BLaER1 (cell line): ENCODE measurements at regions not wholly inside any gene's neighbourhood (a gene's known extent, or its start where the extent isn't known, plus 50 kb on each side); places are given as distances from the start of the nearest gene placed in this dataset.

Experiments used
- H3K27ac ChIP-seq: shearing (Covaris generic); formaldehyde crosslinking; 2 replicates; pipeline ENCODE4 v1.8.1; 2022
- H3K27me3 ChIP-seq: shearing (Covaris generic); formaldehyde crosslinking; 2 replicates; pipeline ENCODE4 v1.8.1; 2022
- H3K36me3 ChIP-seq: shearing (Covaris generic); formaldehyde crosslinking; 2 replicates; pipeline ENCODE4 v1.8.1; 2022
- H3K4me1 ChIP-seq: shearing (Covaris generic); formaldehyde crosslinking; 2 replicates; pipeline ENCODE4 v1.8.1; 2022
- H3K4me2 ChIP-seq: shearing (Covaris generic); formaldehyde crosslinking; 2 replicates; pipeline ENCODE4 v1.8.1; 2022
- H3K4me3 ChIP-seq: shearing (Covaris generic); formaldehyde crosslinking; 2 replicates; pipeline ENCODE4 v1.8.1; 2022
- H3K9ac ChIP-seq: shearing (Covaris generic); formaldehyde crosslinking; 2 replicates; pipeline ENCODE4 v1.8.1; 2022
- H3K9me3 ChIP-seq: shearing (Covaris generic); formaldehyde crosslinking; 2 replicates; pipeline ENCODE4 v1.8.1; 2022
- H4K20me1 ChIP-seq: shearing (Covaris generic); formaldehyde crosslinking; 2 replicates; pipeline ENCODE4 v1.8.1; 2022
- Cebpa-rat ChIP-seq: shearing (Covaris generic); IDR thresholded peaks from 2 replicates; pipeline ENCODE4 v1.8.1; 2022

- no peaks in the 10 kb centered on the region for H3K4me1 ChIP-seq
- H3K4me2 ChIP-seq, result no peak overlapping the region
- H3K9me3 ChIP-seq, result no peaks in the 10 kb centered on the region
- H3K4me3 ChIP-seq, result no peak overlapping the region
- H3K27ac ChIP-seq, result no peak overlapping the region
- H3K36me3 ChIP-seq, result no peaks in the 10 kb centered on the region
- H3K9ac ChIP-seq, result no peak overlapping the region
- no peak for TF ChIP-seq Cebpa-rat
- no peaks in the 10 kb centered on the region for H3K27me3 ChIP-seq
- H4K20me1 ChIP-seq, result no peaks in the 10 kb centered on the region
Observed at GRCh38 chr3:110261141-110261540, 810.5 kb upstream of the NECTIN3 start.

GRCh38 chr3:110262896-110263295, 808.7 kb upstream of the NECTIN3 start:
- H3K4me1 ChIP-seq, result no peaks in the 10 kb centered on the region
- no peak for TF ChIP-seq Cebpa-rat
- H3K27ac ChIP-seq, result no peak overlapping the region
- no peaks in the 10 kb centered on the region for H4K20me1 ChIP-seq
- no peak overlapping the region for H3K9ac ChIP-seq
- H3K4me2 ChIP-seq, result no peak overlapping the region
- no peak overlapping the region for H3K4me3 ChIP-seq
- no peaks in the 10 kb centered on the region for H3K36me3 ChIP-seq
- H3K27me3 ChIP-seq, result no peaks in the 10 kb centered on the region
- H3K9me3 ChIP-seq, result no peaks in the 10 kb centered on the region

GRCh38 chr3:110265302-110265701, 806.3 kb upstream of the NECTIN3 start:
- no peak overlapping the region for H3K4me2 ChIP-seq
- H3K4me3 ChIP-seq, result no peak overlapping the region
- H3K27me3 ChIP-seq, result no peaks in the 10 kb centered on the region
- TF ChIP-seq Cebpa-rat, result no peak
- H3K9ac ChIP-seq, result no peak overlapping the region
- H3K27ac ChIP-seq, result no peak overlapping the region
- no peaks in the 10 kb centered on the region for H4K20me1 ChIP-seq
- H3K4me1 ChIP-seq, result no peaks in the 10 kb centered on the region
- no peaks in the 10 kb centered on the region for H3K9me3 ChIP-seq
- no peaks in the 10 kb centered on the region for H3K36me3 ChIP-seq

- Histone ChIP-seq H3K36me3 (no peaks in the 10 kb centered on the region), H3K27ac (no peak overlapping the region), H3K27me3 (no peaks in the 10 kb centered on the region), H3K4me2 (no peak overlapping the region), H3K9me3 (no peaks in the 10 kb centered on the region), H4K20me1 (no peaks in the 10 kb centered on the region), H3K4me1 (no peaks in the 10 kb centered on the region), H3K9ac (no peak overlapping the region), H3K4me3 (no peak overlapping the region)
- TF ChIP-seq Cebpa-rat, result no peak
Observed at GRCh38 chr3:110267304-110267845, 804.2 kb upstream of the NECTIN3 start.

DNA sequence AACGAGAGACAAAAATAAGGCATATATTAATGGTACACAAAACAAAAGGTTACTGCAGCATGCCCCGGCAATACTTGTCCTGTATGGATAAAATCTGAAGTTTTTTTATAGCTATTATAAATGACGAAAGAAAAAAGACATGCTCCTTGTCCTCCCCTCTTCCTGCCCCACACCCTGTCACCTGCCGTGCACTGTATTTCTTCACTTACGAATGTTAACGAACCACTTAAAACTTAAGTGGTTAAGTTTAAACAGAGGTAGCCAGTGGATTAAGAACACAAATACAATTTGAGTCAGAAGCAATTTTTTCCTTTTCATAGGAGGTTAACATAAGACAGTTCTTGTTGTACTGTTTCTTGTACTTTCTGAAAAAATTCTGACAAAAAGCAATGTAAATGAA, 799.1 kb upstream of the NECTIN3 start:
- no peak for TF ChIP-seq Cebpa-rat
- H3K4me2 ChIP-seq, result no peak overlapping the region
- no peaks in the 10 kb centered on the region for H3K9me3 ChIP-seq

GRCh38 chr3:110291886-110292501, 779.6 kb upstream of the NECTIN3 start:
- Histone ChIP-seq H3K36me3 (no peaks in the 10 kb centered on the region), H3K27me3 (no peaks in the 10 kb centered on the region), H4K20me1 (no peaks in the 10 kb centered on the region), H3K27ac (no peak overlapping the region), H3K4me2 (no peak overlapping the region), H3K9me3 (peaks cover 17% of the 10 kb centered on the region), H3K4me1 (no peaks in the 10 kb centered on the region), H3K4me3 (no peak overlapping the region), H3K9ac (no peak overlapping the region)
- no peak for TF ChIP-seq Cebpa-rat

More for the DNA sequence above, 799.1 kb upstream of the NECTIN3 start:
- Histone ChIP-seq H3K27me3 (no peaks in the 10 kb centered on the region), H3K4me3 (no peak overlapping the region), H3K36me3 (no peaks in the 10 kb centered on the region), H3K9ac (no peak overlapping the region), H4K20me1 (no peaks in the 10 kb centered on the region), H3K4me1 (no peaks in the 10 kb centered on the region), H3K27ac (no peak overlapping the region)

- Histone ChIP-seq H3K27me3 (no peaks in the 10 kb centered on the region), H3K4me3 (no peak overlapping the region), H3K9ac (no peak overlapping the region), H3K4me2 (no peak overlapping the region), H4K20me1 (no peaks in the 10 kb centered on the region), H3K9me3 (peaks cover 17% of the 10 kb centered on the region), H3K36me3 (no peaks in the 10 kb centered on the region), H3K4me1 (no peaks in the 10 kb centered on the region), H3K27ac (no peak overlapping the region)
- no peak for TF ChIP-seq Cebpa-rat
Observed at GRCh38 chr3:110293660-110294059, 778.0 kb upstream of the NECTIN3 start.

GRCh38 chr3:110296885-110297284, 774.7 kb upstream of the NECTIN3 start:
- H4K20me1 ChIP-seq, result no peaks in the 10 kb centered on the region
- no peak overlapping the region for H3K4me2 ChIP-seq
- no peak for TF ChIP-seq Cebpa-rat
- no peak overlapping the region for H3K9ac ChIP-seq
- no peaks in the 10 kb centered on the region for H3K27me3 ChIP-seq
- H3K36me3 ChIP-seq, result no peaks in the 10 kb centered on the region
- no peak overlapping the region for H3K4me3 ChIP-seq
- peaks cover 17% of the 10 kb centered on the region for H3K9me3 ChIP-seq
- H3K4me1 ChIP-seq, result no peaks in the 10 kb centered on the region
- no peak overlapping the region for H3K27ac ChIP-seq

DNA sequence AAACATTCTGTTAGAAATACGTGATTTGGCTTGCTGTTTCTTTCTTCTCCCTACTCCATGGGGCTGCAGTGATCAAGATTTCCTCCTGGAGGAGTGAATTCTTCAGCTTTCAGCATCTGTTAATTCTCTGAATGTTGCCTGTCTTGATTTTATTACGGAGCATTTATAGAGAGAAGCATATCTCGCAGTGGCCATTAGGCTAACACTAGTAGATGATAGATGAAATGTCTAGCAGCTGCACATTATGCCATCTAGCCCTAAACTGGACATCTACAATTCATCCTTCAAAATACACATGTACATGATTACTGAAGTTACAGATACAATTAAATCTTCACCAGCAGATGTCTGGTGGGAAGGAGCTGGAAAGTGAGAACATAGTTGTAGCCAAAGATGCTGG, 769.8 kb upstream of the NECTIN3 start:
- Histone ChIP-seq H3K9ac (no peak overlapping the region), H3K27ac (no peak overlapping the region), H3K36me3 (no peaks in the 10 kb centered on the region), H3K4me1 (no peaks in the 10 kb centered on the region), H3K27me3 (no peaks in the 10 kb centered on the region), H4K20me1 (no peaks in the 10 kb centered on the region), H3K4me3 (no peak overlapping the region), H3K9me3 (no peaks in the 10 kb centered on the region), H3K4me2 (no peak overlapping the region)
- TF ChIP-seq Cebpa-rat, result no peak

DNA sequence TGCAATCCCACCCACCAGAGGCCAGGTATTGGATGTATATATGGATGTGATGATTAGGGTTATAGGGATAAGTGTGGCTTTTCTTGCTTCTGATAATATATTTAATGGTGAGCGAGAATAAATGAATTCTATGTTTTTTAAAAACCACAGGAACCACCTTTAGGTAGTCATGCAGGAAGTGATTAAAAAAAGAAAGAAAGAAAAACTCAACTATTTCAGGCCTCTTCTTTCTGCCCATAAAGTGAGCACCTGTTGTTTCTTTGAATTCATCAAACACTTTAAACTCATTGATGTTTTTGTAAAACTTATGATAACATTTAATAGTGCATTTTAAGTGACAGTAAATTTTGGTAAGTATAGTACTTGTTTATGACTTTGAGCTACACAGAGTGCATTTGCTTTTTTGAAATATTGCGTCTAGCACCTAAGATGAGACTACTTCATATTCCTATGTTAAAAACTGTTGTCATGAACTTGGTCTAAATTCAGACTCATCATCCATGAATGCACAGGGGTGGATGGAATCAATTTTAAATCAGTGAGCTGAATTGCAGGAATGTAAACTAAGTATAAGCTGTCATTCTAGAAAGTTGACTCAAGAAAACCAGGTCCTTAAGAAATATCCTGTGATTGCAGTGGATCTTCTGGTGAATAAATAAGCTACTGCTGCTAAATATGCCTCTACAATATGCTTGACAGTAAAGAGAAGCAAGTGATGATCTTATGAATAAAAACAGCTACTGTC, 764.4 kb upstream of the NECTIN3 start:
- Histone ChIP-seq H3K9me3 (no peaks in the 10 kb centered on the region), H3K4me1 (no peaks in the 10 kb centered on the region), H4K20me1 (no peaks in the 10 kb centered on the region), H3K4me2 (no peak overlapping the region), H3K4me3 (no peak overlapping the region), H3K9ac (no peak overlapping the region), H3K27me3 (no peaks in the 10 kb centered on the region), H3K27ac (no peak overlapping the region), H3K36me3 (no peaks in the 10 kb centered on the region)
- TF ChIP-seq Cebpa-rat, result no peak
